LNCAP (cell line): ENCODE measurements at regions not wholly inside any gene's neighbourhood (a gene's known extent, or its start where the extent isn't known, plus 50 kb on each side); places are given as distances from the start of the nearest gene placed in this dataset.

Source experiments
- CTCF ChIP-seq: fragments of 450-650 bp; IDR thresholded peaks from 2 replicates; pipeline ENCODE4 v1.5.1; 2017; ENCODE audit warnings: mild to moderate bottlenecking

GRCh38 chr7:3187444-3188040 lies 113.5 kb upstream of the SDK1 start:
- no peak for TF ChIP-seq CTCF

- TF ChIP-seq CTCF, result no peak
These were observed 112.1 kb upstream of the SDK1 start for GRCh38 chr7:3188946-3189345.

- no peak for TF ChIP-seq CTCF
These were observed 109.5 kb upstream of the SDK1 start for GRCh38 chr7:3191548-3191947.

- no peak for TF ChIP-seq CTCF
These were observed 108.4 kb upstream of the SDK1 start for GRCh38 chr7:3192669-3193068.

- TF ChIP-seq CTCF, result no peak
These were observed 107.5 kb upstream of the SDK1 start for GRCh38 chr7:3193379-3194120.

- no peak for TF ChIP-seq CTCF
These were observed 106.4 kb upstream of the SDK1 start for GRCh38 chr7:3194501-3195141.

GRCh38 chr7:3195160-3195559 lies 105.9 kb upstream of the SDK1 start:
- TF ChIP-seq CTCF, result no peak
